GM12891 (cell line): ENCODE measurements at regions not wholly inside any gene's neighbourhood (a gene's known extent, or its start where the extent isn't known, plus 50 kb on each side); places are given as distances from the start of the nearest gene placed in this dataset.
"Not testable (repeated sequence)": the region's sequence is repeated elsewhere in the genome, so short reads cannot be mapped to it uniquely, and the experiment has no call there.

Experiments
- DNase-seq: peaks from one replicate; pipeline ENCODE4 v3.0.0; 2011; ENCODE audit warnings: low spot score; ENCODE audit not compliant: insufficient read length
- FAIRE-seq: peaks from 2 replicates; lab custom pipeline; 2011; peaks lifted over from hg19 to GRCh38; lab: Jason Lieb, UNC
- PAX5 ChIP-seq: IDR thresholded peaks from 2 replicates; pipeline ENCODE4 v1.6.1; 2011; ENCODE audit warnings: low read length, moderate library complexity, mild to moderate bottlenecking; ENCODE audit not compliant: insufficient read depth, severe bottlenecking
- POLR2A ChIP-seq: IDR thresholded peaks from 2 replicates; pipeline ENCODE4 v1.6.1; 2011; ENCODE audit warnings: low read depth, low read length, control low read depth
- POLR2AphosphoS5 ChIP-seq: IDR thresholded peaks from 2 replicates; pipeline ENCODE4 v1.6.1; 2011; ENCODE audit warnings: low read depth, low read length, control low read depth
- POU2F2 ChIP-seq: IDR thresholded peaks from 2 replicates; pipeline ENCODE4 v1.6.1; 2011; ENCODE audit warnings: low read depth, mild to moderate bottlenecking, control low read depth, low read length, moderate library complexity
- SPI1 ChIP-seq: IDR thresholded peaks from 2 replicates; pipeline ENCODE4 v1.6.1; 2011; ENCODE audit warnings: low read depth, low read length, control low read depth
- TAF1 ChIP-seq: IDR thresholded peaks from 2 replicates; pipeline ENCODE4 v1.6.1; 2011; ENCODE audit warnings: low read depth, low read length, control low read depth

DNA sequence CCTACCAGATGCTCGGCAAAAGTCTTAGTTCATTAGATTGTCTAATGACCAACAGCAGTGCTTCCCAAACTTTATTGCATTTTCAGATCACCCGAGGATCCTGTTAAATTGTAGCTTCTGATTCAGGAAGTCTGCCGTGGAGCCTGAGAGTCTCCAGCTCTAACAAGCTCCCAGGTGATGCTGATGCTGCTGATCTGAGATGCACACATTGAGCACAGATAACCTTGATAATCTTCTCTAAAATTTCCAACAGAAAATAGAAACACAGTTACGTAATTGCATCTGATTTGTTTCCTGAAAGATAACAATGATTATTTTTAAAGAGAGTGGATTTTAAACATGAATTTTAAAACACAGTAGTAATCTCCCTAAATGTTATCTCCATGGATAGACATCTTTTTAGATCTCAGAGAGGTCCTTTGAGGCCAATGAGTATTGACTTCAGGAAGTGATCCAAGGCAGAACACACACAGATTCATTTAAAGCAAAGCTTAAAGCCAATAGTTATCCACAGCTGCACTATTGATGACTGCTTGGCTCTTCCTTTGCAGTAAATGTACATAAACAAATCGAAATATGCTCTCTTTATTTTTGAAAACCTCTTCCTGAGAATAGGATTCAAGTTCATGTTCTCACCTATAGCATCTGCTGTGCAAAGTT lies 122.8 kb upstream of the TNPO1 start:
- FAIRE-seq: no peak
- no peak for DNase-seq
- TF ChIP-seq POU2F2 (no peak), PAX5 (no peak), POLR2A (no peak), TAF1 (no peak), POLR2AphosphoS5 (no peak), SPI1 (no peak)

DNA sequence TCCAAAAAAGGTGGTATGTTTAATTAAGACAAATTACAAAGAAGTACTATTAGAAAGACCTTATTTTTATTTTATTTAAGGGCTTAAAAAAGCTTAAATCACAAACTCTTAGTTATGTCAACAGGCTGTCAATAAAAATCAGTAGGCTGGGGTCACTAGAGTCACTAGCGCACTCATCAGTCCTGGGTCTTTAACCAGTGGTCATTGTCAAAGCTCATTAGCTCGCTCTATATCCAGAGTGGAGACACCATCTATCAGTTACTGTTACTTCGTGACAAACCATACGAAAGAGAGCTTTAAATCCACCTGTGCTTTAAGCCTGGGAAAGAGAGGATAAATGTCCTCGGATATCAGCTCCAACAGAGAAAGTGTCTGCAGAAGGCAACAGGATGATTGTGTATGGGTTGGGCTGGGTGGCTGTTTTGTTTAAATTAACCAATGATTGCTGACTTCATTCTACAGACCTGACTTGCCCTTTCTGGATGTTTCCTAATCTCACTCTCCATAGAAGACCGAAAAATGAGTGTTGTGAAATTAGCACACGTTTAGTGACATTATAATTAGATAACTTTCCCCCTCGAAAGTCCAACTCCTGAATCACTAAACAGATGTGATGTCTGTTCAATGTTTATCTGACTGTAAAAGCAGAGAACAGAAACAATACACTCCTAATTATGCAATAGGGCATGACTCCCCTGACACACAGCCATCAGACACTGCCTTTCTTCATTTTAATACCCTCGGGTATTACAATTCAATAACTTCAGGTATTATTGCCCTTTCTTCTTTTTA lies 123.6 kb upstream of the TNPO1 start:
- DNase-seq: no peak
- no peak for FAIRE-seq
- TF ChIP-seq TAF1 (no peak), POLR2AphosphoS5 (no peak), POU2F2 (no peak), POLR2A (no peak), PAX5 (no peak), SPI1 (no peak)

DNA sequence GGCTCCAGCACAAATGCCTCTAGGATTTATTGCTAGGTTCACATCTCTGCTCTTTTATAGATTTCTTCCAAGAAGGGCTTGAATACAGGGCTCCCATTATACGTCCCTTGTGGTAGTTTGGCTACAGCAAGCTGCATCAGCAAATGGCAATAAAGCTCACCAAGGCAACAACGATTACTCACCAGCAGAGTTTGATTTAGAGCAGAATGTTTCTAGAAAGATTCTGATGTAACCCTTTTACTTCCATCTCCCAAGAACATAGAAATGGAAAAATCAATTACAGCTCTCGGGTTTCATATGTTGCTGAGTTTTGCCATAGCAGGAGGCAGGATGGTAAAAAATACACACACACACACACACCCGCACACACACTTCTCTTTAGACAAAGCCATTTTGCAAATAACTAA lies 124.2 kb upstream of the TNPO1 start:
- DNase-seq: no peak
- no peak for FAIRE-seq

DNA sequence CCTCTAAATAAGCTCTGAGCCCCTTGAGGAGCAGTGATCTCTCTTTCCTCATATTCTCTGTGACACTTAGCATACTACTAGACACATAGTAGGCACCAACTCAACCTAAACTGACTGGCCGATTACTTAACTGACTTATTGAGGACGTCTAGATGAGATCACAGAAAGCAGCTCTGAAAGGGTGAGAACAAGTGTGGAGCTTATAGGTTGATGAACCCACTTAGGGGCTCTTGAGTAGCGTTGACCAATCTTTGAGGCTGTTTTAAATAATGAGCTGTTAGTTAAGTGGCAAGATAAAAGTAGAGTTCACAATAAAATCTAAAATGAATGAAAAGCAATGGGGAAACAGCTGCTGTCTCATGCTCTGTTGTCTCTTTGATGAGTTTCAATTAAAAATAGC lies 124.7 kb upstream of the TNPO1 start:
- TF ChIP-seq POLR2AphosphoS5 (no peak), POLR2A (no peak), TAF1 (no peak)
- FAIRE-seq: no peak
- no peak for DNase-seq

More for the DNA sequence above, 124.2 kb upstream of the TNPO1 start:
- TF ChIP-seq POU2F2: no peak
- no peak for TF ChIP-seq POLR2AphosphoS5
- no peak for TF ChIP-seq SPI1
- no peak for TF ChIP-seq TAF1
- no peak for TF ChIP-seq POLR2A
- TF ChIP-seq PAX5: no peak

DNA sequence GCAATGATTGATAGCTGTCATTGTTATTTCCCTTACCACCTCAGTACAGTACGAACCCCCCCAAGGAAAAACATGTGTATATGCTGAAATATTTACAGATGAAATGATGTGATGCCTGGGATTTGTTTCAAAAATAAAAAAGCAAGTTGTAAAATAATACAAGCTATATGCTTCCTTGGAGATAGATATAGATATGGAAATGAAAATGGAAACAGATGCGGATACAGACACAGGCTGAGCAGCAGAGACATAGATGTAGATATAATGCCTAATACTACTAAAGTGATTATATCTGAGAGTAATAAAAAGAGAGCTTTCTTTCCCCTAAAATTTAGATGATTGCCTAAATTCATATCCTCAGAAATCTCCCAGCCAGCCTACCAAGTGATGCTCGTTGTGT lies 127.5 kb upstream of the TNPO1 start:
- DNase-seq (no peak), FAIRE-seq (no peak)
- TF ChIP-seq PAX5 (no peak), TAF1 (no peak), SPI1 (no peak), POLR2AphosphoS5 (no peak), POU2F2 (no peak), POLR2A (no peak)

DNA sequence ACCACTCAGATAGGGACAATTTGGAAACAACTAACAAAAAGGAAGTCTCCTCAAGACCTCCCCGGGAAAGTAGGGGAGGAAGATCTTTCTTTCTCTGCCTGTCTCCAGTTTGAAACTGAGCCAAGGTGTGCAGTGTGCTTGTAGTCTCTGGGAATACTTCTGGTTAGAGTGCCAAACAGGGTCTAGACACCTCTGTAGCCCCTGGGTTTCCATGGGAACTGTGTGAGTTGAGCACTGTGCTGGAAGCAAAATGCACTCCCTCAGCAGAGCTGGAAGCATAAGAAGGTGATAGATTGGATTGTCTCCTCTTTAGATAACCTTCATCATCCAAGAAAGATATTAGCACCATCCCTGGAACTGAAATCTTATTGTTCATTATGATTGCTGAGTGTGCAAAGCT lies 129.2 kb upstream of the TNPO1 start:
- FAIRE-seq (no peak), DNase-seq (no peak)
- no peak for TF ChIP-seq SPI1

DNA sequence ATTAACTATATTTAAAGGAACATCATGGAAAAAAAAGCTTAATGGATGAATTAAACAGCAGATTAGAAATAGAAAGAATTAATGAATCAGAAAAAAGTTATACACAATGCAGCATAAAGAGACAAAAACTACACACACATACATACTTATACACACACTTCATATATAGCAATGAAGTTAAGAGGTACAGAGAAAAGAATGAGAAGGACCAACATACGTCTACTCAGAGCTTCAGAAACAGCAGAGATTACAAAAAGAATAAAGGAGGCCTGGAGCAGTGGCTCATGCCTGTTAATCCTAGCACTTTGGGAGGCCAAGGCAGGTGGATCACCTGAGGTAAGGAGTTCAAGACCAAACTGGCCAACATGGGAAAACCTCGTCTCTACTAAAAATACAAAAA lies 133.9 kb upstream of the TNPO1 start:
- no peak for DNase-seq
- FAIRE-seq: no peak
- TF ChIP-seq PAX5 (no peak), POLR2AphosphoS5 (no peak), SPI1 (no peak), TAF1 (no peak), POU2F2 (no peak), POLR2A (no peak)

DNA sequence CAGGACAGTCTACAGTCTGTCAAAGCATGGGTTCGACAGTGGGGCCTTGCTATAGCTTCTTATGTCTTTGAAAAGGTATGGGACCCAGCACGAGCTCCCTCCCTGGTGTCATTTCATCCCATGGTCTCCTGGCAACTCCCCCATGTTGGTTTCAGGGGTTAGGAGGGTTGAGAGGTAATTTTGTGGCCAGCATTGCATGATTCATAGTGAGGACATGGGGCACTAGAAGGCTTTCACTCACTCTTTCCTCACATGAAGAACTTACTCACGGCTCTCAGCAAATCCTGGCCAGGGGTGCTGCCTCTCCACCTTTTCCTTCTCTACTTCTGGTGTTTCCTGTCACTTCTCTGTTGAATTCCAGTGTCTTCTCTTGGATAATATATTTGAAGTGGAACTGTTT lies 134.7 kb upstream of the TNPO1 start:
- FAIRE-seq (no peak), DNase-seq (no peak)
- TF ChIP-seq SPI1: no peak
- TF ChIP-seq TAF1: no peak
- no peak for TF ChIP-seq PAX5
- TF ChIP-seq POU2F2: no peak
- TF ChIP-seq POLR2AphosphoS5: no peak
- no peak for TF ChIP-seq POLR2A

DNA sequence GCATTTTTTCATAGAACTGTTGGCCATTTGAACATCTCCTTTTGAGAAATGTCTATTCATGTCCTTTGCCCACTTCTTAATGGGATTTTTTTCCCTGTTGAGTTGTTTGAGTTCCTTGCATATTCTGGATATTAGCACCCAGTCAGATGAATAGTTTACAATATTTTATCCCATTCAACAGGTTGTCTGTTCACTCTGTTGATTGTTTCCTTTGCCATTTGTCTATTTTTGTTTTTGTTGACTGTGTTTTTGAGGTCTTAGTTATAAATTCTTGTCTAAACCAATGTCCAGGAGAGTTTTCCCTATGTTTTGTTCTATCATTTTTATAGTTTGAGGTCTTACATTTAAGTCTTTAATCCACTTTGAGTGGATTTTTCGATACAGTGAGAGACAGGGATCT lies 139.0 kb upstream of the TNPO1 start:
- TF ChIP-seq PAX5 (no peak), TAF1 (no peak), POLR2AphosphoS5 (no peak), SPI1 (no peak), POLR2A (no peak), POU2F2 (no peak)
- no peak for FAIRE-seq
- no peak for DNase-seq

DNA sequence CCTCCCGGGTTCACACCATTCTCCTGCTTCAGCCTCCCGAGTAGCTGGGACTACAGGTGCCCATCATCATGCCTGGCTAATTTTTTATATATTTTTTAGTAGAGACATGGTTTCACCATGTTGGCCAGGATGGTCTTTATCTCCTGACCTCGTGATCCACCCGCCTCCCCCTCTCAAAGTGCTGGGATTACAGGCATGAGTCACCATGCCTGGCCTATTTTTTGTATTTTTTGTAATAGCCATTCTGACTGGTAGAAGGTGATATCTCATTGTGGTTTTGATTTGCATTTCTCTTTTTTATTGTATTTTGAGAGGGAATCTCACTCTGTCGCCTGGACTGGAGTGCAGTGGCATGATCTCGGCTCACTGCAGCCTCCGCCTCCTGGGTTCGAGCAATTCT lies 139.6 kb upstream of the TNPO1 start:
- FAIRE-seq, DNase-seq: not testable (repeated sequence)
